Upper lobe of left lung (tissue), 4 donors: ENCODE measurements at regions not wholly inside any gene's neighbourhood (a gene's known extent, or its start where the extent isn't known, plus 50 kb on each side); places are given as distances from the start of the nearest gene placed in this dataset.

Experiments
- CTCF ChIP-seq, 6 experiments: fragments of 450-650 bp in 4 of 6; fragments of 200-600 bp in 2 of 6; sonication (generic) in 2 of 6; IDR thresholded peaks; one replicate each; pipeline ENCODE4 v1.5.1; 2016 to 2019; ENCODE audit warnings: antibody characterized with exemption in 6 of 6
- POLR2A ChIP-seq, 4 donors: fragments of 450-650 bp; IDR thresholded peaks; one replicate each; pipeline ENCODE4 v1.5.1; 2016 to 2017; ENCODE audit warnings: antibody characterized with exemption in 4 of 4, mild to moderate bottlenecking in 2 of 4
- POLR2AphosphoS5 ChIP-seq, 2 donors: sonication (generic); formaldehyde crosslinking; IDR thresholded peaks; one replicate each; pipeline ENCODE4 v1.5.1; 2017; ENCODE audit warnings: antibody characterized with exemption in 2 of 2

- no peak for TF ChIP-seq POLR2AphosphoS5 (IDR thresholded peaks at IDR 0.05)
- TF ChIP-seq CTCF (IDR thresholded peaks at IDR 0.05), result no peak
- no peak for TF ChIP-seq POLR2A (IDR thresholded peaks at IDR 0.05)
These were observed 88.9 kb upstream of the LNX1 start for GRCh38 chr4:53680168-53680567.
